ENCODE measurements at regions not wholly inside any gene's neighbourhood (a gene's known extent, or its start where the extent isn't known, plus 50 kb on each side); places are given as distances from the start of the nearest gene placed in this dataset.

- DNase-seq (ENCODE audit: low read depth in 2 of 3, low spot score in 2 of 3): no peak
Measured at GRCh38 chr1:17877316-17877715, 122.2 kb downstream of the ACTL8 start.

DNA sequence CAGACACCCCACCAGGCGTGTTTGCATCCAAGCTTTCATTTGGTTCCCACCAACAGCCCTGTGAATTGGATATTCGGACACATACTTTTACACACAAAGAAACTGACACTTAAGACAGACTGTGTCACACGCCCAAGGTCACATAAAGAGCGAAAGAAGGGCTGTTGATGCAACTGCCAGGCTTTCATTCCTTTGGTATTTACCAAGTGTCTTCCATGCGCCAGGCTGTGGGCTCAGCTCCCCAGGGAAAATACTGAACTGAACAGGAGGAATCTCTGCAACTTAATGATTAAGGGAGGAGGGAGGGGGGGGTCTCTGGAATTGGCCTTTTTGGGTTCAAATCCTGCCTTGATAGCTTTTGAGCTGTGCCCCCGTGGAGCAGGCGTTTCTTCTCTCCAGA is 122.8 kb downstream of the ACTL8 start:
- DNase-seq (ENCODE audit: low read depth in 2 of 3, low spot score in 2 of 3): no peak

DNA sequence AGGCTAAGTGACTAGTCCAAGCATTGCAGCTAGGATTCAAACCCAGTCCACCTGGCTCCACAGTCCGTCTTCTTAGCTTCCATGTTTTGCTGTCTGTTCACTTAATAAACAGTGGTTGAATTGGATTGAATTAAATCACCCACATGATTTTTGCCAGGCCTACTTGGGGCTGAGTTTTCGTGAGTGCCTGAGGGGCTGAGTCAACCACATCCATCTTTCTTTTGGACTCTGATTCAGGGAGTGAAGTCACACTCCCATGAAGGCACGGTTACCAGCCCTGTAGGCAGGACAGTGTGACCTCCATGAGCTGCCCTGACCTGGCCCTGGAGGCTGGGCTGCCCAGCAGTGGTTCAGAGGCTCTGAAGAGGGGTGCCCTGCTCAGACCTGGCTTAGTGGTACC is 123.7 kb downstream of the ACTL8 start:
- no peak for DNase-seq (ENCODE audit: low read depth in 2 of 3, low spot score in 2 of 3)

GRCh38 chr1:17880449-17880848 is 125.3 kb downstream of the ACTL8 start:
- no peak for DNase-seq (ENCODE audit: low read depth in 2 of 3, low spot score in 2 of 3)

DNA sequence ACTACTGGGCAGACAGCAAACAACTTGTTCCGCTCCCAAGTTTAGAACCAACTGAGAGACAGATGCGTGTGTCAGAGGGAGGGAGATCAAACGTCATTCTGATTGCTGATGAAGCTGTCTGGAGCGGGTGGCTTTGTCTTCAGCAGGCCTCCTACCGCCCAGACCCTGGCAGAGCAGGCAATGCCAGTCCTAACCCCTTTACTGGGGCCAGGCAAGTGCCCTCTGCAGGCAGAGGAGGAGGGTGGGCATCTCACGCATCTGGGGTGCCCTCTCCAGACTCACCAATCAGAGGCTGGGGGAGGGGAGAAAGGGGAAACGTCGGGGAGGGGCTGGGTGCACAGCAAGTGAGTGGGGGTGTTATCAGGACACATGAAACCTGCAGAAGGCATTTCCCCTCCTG is 126.6 kb downstream of the ACTL8 start:
- DNase-seq (ENCODE audit: low read depth in 2 of 3, low spot score in 2 of 3): peak in 1 of 3 donors; percentile 1

DNA sequence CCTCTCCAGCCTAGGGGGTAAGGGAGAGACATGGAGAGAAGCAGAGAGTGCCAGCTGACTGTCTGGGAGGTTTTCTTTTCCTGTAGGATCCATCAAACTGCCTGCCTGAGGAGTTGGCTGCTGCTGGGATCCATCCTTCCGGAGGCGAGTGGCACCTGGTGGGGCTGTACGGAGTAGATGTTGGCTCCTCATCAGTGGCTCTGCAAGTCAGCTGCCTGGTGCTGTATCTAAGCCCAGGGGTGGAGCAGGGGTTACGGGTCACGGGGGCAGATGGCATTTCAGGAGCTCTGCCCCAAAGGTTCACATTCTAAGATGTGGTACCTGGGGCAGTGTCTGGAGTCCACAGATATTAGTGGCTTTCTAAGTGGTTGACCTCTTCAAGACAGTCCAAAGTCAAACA is 128.0 kb downstream of the ACTL8 start:
- no peak for DNase-seq (ENCODE audit: low read depth in 2 of 3, low spot score in 2 of 3)

GRCh38 chr1:17883662-17884395 is 128.7 kb downstream of the ACTL8 start:
- no peak for DNase-seq (ENCODE audit: low read depth in 2 of 3, low spot score in 2 of 3)

DNA sequence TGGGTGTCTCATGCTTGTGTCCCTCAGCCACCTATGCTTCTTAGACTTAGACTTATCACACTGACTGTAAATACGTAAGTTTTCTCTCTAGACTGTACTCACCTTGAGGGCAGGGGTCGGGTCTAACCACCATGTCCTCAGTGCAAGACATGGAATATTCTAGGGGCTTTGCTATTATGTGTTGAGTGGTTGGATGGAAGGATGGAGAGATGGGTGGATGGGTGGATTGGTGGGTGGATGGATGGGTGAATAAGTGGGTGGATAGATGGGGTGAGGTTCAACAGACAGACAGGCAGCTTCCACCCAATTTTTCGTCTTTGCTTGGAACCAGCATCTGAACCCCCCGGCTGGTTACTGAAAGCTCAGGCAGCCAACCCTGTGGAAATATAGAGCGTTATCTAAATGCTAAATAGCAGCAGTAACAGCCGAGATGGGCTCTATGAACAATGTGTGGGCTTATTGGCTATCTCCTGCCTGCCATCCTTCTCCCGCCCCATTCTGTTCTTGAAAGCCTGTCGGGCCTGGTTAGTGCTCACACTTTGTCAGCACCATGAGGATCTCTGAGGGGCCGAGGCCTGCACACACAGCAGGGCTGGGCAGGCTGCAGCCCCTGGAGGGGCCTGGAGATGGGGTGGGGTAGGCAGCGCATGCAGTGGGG is 130.7 kb downstream of the ACTL8 start:
- DNase-seq (ENCODE audit: low read depth in 2 of 3, low spot score in 2 of 3): no peak

DNA sequence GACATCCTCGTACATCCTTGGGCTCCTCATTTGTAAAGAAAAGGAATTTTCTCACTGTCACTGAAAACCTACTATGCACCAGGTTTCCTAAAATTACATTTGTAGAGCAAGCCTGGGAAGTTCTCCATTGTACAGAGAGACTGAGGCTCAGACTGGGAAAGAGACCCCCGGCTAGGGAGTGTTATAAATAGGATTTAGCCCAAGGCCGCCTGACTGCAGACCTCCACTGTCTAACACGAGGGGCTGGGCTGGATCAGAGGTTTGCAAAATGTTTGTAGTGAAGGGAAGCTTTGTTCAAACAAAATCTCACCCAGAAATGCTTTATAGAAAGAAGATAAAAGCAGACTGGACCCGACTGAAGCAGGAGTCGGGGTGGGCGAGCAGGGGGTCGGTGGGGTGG is 131.3 kb downstream of the ACTL8 start:
- DNase-seq (ENCODE audit: low read depth in 2 of 3, low spot score in 2 of 3): no peak

GRCh38 chr1:17886838-17887441 is 131.8 kb downstream of the ACTL8 start:
- DNase-seq (ENCODE audit: low read depth in 2 of 3, low spot score in 2 of 3): no peak

GRCh38 chr1:17887661-17888371 is 132.7 kb downstream of the ACTL8 start:
- no peak for DNase-seq (ENCODE audit: low read depth in 2 of 3, low spot score in 2 of 3)

DNA sequence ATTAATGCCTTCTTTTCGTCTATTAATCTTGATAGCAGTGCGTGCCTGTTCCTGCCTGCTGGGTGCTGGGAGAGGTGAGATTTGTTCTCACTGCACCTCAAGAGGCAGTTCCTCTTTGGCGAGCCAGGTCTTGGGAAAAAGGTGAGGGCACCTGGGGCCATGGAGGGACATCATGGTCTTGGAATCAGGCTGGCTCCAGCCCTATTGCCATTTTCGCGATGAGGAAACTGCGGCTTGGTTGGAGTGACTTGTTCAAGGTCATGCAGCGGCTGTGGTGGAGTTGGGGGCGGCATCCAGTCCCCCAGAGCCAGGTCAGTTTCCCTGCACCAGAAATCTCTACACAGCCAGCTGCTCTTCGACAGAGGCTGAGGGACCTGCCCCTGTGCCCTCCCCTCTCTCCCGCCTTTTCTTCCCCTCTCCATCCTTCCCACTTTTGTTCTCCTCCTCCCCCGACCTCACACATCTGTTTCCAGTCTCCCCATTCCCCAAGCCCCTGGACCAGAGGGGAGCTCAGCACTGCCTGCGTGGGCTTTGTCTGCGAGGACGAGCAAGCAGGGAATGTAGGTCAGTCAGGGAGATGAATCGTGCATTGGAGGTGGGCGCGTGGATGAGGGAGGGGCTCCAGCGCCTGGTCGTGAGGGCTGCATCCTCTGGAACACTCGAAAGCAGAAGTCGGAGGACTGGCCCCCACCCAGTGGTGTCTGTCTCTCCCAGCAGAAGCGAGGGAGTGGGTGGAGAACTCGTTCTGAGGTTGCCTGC is 135.1 kb downstream of the ACTL8 start:
- no peak for DNase-seq (ENCODE audit: low read depth in 2 of 3, low spot score in 2 of 3)

GRCh38 chr1:17890815-17891191 is 135.7 kb downstream of the ACTL8 start:
- DNase-seq (ENCODE audit: low read depth in 2 of 3, low spot score in 2 of 3): no peak

DNA sequence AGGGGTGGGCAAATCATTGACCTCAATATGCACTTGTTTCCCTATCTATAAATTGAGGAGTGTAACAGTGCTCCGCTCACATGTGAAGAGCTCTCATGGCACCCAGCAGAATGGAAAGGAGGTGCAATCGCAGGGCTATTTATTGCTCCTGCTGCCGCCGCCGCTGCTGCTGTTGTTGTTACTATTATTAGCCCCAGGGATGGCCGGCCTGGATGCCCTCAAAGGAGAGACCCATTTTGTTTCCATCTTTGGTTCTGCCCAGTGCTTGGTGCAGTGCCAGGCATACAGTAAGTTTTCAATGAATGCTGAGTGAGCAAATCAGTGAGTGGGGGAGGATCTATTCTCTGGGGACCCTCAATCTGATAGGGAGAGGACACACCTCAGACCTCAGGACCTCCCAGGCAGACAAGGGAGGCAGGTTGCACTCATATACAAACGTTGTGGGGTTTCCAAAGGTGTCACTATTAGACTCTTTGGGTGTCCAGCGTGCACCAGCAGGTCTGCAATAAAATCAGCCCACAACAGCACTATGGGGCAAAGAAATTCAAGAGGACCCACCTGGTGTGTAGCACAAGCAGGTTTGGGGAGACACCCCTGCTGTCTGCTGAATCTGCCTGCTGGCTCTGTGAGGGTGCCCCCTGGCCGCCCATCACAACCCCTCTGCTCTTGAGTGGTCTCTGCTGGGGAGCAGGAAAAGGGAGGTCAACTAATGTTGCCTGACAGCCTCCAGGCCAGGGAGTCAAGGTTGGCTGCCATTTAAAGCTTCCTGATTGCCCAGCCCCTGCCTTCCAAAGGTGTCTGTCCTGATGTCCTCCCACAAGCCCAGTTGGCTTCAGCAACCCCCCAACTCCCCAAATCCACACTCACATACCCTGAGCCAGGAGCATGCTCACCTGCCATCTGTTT is 136.3 kb downstream of the ACTL8 start:
- no peak for DNase-seq (ENCODE audit: low read depth in 2 of 3, low spot score in 2 of 3)

DNA sequence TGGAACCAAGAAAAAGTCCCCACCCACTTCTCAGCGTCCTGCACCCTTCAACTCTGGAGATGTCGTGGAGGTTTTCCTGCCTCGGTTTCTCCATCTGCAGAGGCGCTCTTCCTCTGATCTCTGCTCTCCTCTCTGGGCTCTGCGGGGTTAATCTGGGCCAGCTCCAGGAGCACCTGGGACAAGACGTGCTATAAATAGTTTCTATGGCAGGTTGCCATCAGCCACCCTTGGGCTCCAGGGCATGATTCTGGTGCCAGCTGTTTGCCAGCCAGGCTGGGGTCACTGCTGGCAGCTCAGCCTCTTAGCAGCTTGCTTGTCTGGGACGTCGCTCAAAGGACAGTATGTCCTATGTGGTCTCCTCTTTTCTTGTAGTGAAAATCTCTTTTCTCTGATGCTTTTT is 137.1 kb downstream of the ACTL8 start:
- no peak for DNase-seq (ENCODE audit: low read depth in 2 of 3, low spot score in 2 of 3)

- DNase-seq (ENCODE audit: low read depth in 2 of 3, low spot score in 2 of 3): no peak
Measured at GRCh38 chr1:17892851-17893250, 137.7 kb downstream of the ACTL8 start.

DNA sequence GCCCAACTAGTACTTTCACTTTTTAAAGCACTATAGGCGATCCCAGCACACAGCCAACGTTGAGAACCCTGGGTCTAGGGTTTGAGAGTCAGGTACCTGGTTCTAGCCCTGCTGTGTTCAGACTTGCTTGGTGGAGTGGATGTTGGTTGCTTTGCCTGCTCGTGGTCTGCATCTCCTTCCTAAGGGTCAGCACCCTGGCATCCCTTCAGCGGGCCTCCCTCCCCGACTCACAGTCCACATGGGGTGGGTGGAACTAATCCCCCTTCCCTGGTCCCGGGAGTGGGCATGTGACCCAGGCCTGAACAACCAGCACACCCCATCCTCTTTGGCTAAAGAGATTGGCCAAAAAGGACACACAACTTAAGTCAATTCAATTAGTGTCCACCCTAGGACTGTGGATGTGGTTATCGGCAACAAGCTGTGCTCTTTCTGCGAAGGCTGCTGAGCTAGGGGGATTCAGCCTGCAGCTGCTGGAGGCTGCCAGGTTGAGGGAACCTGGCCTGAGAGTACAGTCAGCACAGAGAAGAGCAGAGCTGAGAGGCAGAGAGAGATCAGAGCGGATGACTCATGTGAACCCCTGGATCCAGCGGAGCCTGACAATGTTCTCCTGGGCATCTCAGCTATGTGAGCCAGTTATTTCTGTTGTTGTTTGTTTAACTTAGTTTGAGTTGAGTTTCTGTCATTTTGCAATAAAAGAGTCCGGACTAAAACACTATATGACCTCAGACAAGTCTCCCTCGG is 138.9 kb downstream of the ACTL8 start:
- no peak for DNase-seq (ENCODE audit: low read depth in 2 of 3, low spot score in 2 of 3)

- no peak for DNase-seq (ENCODE audit: low read depth in 2 of 3, low spot score in 2 of 3)
Measured at GRCh38 chr1:17895401-17895800, 140.3 kb downstream of the ACTL8 start.

DNA sequence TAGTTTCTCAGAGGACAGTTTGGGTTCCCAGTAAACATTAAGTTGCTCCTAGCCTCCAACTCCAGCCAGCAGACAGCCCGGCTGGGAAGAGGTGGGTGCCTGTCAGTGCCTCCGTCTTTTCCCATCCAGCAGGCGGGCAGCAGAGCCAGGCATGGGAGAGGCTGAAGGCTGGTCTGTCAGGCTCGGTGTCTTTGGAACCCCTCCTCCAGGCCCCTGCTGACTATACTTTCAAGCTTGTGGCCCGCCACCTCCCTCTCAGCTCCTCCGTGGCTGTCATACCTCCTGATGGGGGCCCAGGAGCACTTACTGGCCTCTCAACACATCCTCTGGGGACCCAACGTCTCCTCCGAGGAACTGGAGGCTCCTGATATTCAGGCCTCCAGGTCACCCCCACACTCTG is 140.9 kb downstream of the ACTL8 start:
- no peak for DNase-seq (ENCODE audit: low read depth in 2 of 3, low spot score in 2 of 3)

All from hematopoietic multipotent progenitor cell (in vitro differentiated cells).